ENCODE measurements at regions not wholly inside any gene's neighbourhood (a gene's known extent, or its start where the extent isn't known, plus 50 kb on each side); places are given as distances from the start of the nearest gene placed in this dataset.

GRCh38 chr3:502486-502885, 305.9 kb downstream of the CHL1 start:
- Histone ChIP-seq H2AFZ (ENCODE audit: low read length) (no peak overlapping the region), H3K79me2 (ENCODE audit: insufficient read depth, low read length) (no peaks in the 10 kb centered on the region), H4K20me1 (ENCODE audit: insufficient read depth, low read length) (no peaks in the 10 kb centered on the region), H3K27me3 (ENCODE audit: control insufficient read depth in 1 of 2, insufficient read depth in 2 of 2, low read length in 2 of 2) (no peaks in the 10 kb centered on the region), H3K9ac (ENCODE audit: insufficient read depth, low read depth, low read length) (no peak overlapping the region), H3K9me3 (ENCODE audit: low read length) (peaks cover 76% of the 10 kb centered on the region), H3K4me2 (ENCODE audit: low read depth, low read length) (no peak overlapping the region), H3K4me1 (ENCODE audit: insufficient read depth, low read length) (no peaks in the 10 kb centered on the region), H3K36me3 (replicated peaks in 1 of 2; ENCODE audit: control insufficient read depth in 1 of 2, insufficient read depth in 2 of 2, low read length in 2 of 2) (no peaks in the 10 kb centered on the region), H3K27ac (ENCODE audit: extremely low read length, insufficient read depth, low read length) (no peak overlapping the region), H3K4me3 (replicated peaks in 1 of 3; ENCODE audit: insufficient read depth in 1 of 3, low read depth in 2 of 3, low read length in 3 of 3) (no peak overlapping the region)
- DNase-seq (ENCODE audit: low spot score) (no peak), FAIRE-seq (no peak), ATAC-seq (no peak)
- no TSS peak for BruUV-seq (replicated peaks)
- POLR2A ChIA-PET = no interaction called here
- CTCF ChIA-PET (ENCODE audit: low intra/inter-chr PET ratio, low total read pairs) = no interaction called here
- intact Hi-C loops (cut with micrococcal nuclease; ENCODE audit: unreplicated experiment) = no loop called here
- in situ Hi-C loops (cut with HindIII; ENCODE audit: extremely low pct_ligation_motif_present, low pct_unique_long_range_greater_than_20kb) = no loop called here
- WGBS (ENCODE audit: low lambda C conversion rate) = 6% methylated on average over 2 of the region's 2 CpGs
- TF ChIP-seq BRD4 (CRISPR knock-in tag; IDR thresholded peaks at IDR 0.05) (no peak), TP53 (CRISPR knock-in tag; conservative IDR thresholded peaks at IDR 0.05) (no peak), E2F2 (CRISPR knock-in tag; IDR thresholded peaks at IDR 0.05; ENCODE audit: borderline replicate concordance) (no peak), SKIL (CRISPR knock-in tag; IDR thresholded peaks at IDR 0.05; ENCODE audit: borderline replicate concordance) (no peak), TRIM24 (CRISPR knock-in tag; IDR thresholded peaks at IDR 0.05) (no peak), ZNF430 (CRISPR knock-in tag; IDR thresholded peaks at IDR 0.05) (no peak), FOXC1 (CRISPR knock-in tag; IDR thresholded peaks at IDR 0.05; ENCODE audit: borderline replicate concordance) (no peak), MIER3 (CRISPR knock-in tag; IDR thresholded peaks at IDR 0.05; ENCODE audit: borderline replicate concordance) (no peak), JUN (CRISPR knock-in tag; IDR thresholded peaks at IDR 0.05) (no peak), GATAD1 (CRISPR knock-in tag; IDR thresholded peaks at IDR 0.05) (no peak), ZNF441 (CRISPR knock-in tag; IDR thresholded peaks at IDR 0.05; ENCODE audit: borderline replicate concordance) (no peak), ZNF317 (CRISPR knock-in tag; IDR thresholded peaks at IDR 0.05) (no peak), ATF2 (CRISPR knock-in tag; IDR thresholded peaks at IDR 0.05) (no peak), HOXA5 (CRISPR knock-in tag; IDR thresholded peaks at IDR 0.05) (no peak), ZNF281 (CRISPR knock-in tag; IDR thresholded peaks at IDR 0.05; ENCODE audit: borderline replicate concordance) (no peak)

Measured in HepG2 (cell line).